Pancreas (tissue), 10 donors: ENCODE measurements at regions not wholly inside any gene's neighbourhood (a gene's known extent, or its start where the extent isn't known, plus 50 kb on each side); places are given as distances from the start of the nearest gene placed in this dataset.
"Not testable (repeated sequence)": the region's sequence is repeated elsewhere in the genome, so short reads cannot be mapped to it uniquely, and the experiment has no call there.

Experiments used
- ATAC-seq, 4 donors: fragments of 200-7000 bp; cut with Tn5 transposase; one replicate each; pipeline versions ENCODE4 v1.8.0 to v1.9.1; 2020; ENCODE audit warnings: mild to moderate bottlenecking in 4 of 4, moderate library complexity in 4 of 4
- DNase-seq, 6 donors: peaks; one replicate each; pipeline ENCODE4 v3.0.0-alpha.2; 2020
- FAIRE-seq: peaks from 2 replicates; lab custom pipeline; 2012; peaks lifted over from hg19 to GRCh38; lab: Jason Lieb, UNC
- H3K27ac ChIP-seq, 4 donors: fragments of 200-600 bp; sonication (generic); 1 replicate in 3 of 4; 2 replicates in 1 of 4; pipeline versions ENCODE4 v1.5.0 to v1.8.0; 2020
- H3K27me3 ChIP-seq, 4 donors: fragments of 200-600 bp; one replicate each; pipeline ENCODE4 v1.8.0; 2021
- H3K36me3 ChIP-seq, 3 donors: fragments of 200-600 bp; sonication (generic) in 1 of 3; one replicate each; pipeline versions ENCODE4 v1.5.0 to v1.8.0; 2020 to 2021
- H3K4me1 ChIP-seq, 3 donors: fragments of 200-600 bp; one replicate each; pipeline ENCODE4 v1.8.0; 2021
- H3K4me3 ChIP-seq, 4 donors: fragments of 200-600 bp; sonication (generic) in 2 of 4; one replicate each; pipeline versions ENCODE4 v1.5.0 to v1.8.0; 2020 to 2021
- H3K9me3 ChIP-seq, 4 donors: fragments of 200-600 bp; one replicate each; pipeline ENCODE4 v1.8.0; 2021
- CTCF ChIP-seq, 4 donors: fragments of 200-600 bp; sonication (generic) in 3 of 4; IDR thresholded peaks; one replicate each; pipeline versions ENCODE4 v1.5.0 to v1.8.0; 2021; ENCODE audit warnings: antibody characterized with exemption in 4 of 4
- WGBS, 2 donors: extraction: QIAGEN DNeasy Blood & Tissue Kit; methylation state at CpG; one replicate each; pipeline ENCODE4 v1.1.7; 2013; 5-methylcytosine and 5-hydroxymethylcytosine counted together
- intact Hi-C, 3 donors: fragments of 100-400 bp; cut with DNase I; formaldehyde crosslinking; loops; one replicate each; pipeline versions ENCODE4 v1.11.1 to v1.14.2; 2022
- donor health status: healthy with polysubstance abuse.
- donor health status: DM: no; HTN: no; CAD: no; lungs with moderate emphysema.
- donor health status: DM: no; HTN: no; CAD: no.
- donor health status: control.
- donor health status: control.
- donor health status: Bipolar disorder and iron deficiency.
- donor health status: DM: yes; HTN: yes; CAD: no.
- donor health status: DM: no; HTN: no; CAD: no.
- donor health status: DM: no; HTN: no; CAD: no.
- donor health status: DM: yes; HTN: yes; CAD: no.

- Histone ChIP-seq H3K9me3 (no peaks in the 10 kb centered on the region), H3K4me3 (no peak overlapping the region), H3K4me1 (no peaks in the 10 kb centered on the region), H3K27ac (no peak overlapping the region), H3K36me3 (no peaks in the 10 kb centered on the region), H3K27me3 (no peaks in the 10 kb centered on the region)
- intact Hi-C loops, result no loop called here
- DNase-seq (no peak), FAIRE-seq (no peak), ATAC-seq (no peak)
- 49 to 68% methylated on average over 9 of the region's 9 CpGs for WGBS, 2 donors
- TF ChIP-seq CTCF (IDR thresholded peaks at IDR 0.05), result no peak
Measured at GRCh38 chr4:34953145-34953799, 1291.0 kb downstream of the ARAP2 start.

GRCh38 chr4:34964613-34965012 is 1279.7 kb downstream of the ARAP2 start:
- Histone ChIP-seq H3K27me3 (no peaks in the 10 kb centered on the region), H3K27ac (no peak overlapping the region), H3K4me1 (no peaks in the 10 kb centered on the region), H3K4me3 (no peak overlapping the region), H3K36me3 (no peaks in the 10 kb centered on the region), H3K9me3 (no peaks in the 10 kb centered on the region)
- intact Hi-C loops, result no loop called here
- WGBS, 2 donors, result 11 to 15% methylated on average over 2 of the region's 2 CpGs
- FAIRE-seq, result no peak
- TF ChIP-seq CTCF (IDR thresholded peaks at IDR 0.05), result no peak
- no peak for ATAC-seq
- no peak for DNase-seq

GRCh38 chr4:34972189-34972588 is 1272.1 kb downstream of the ARAP2 start:
- no peak overlapping the region for H3K4me3 ChIP-seq
- ATAC-seq (no peak), DNase-seq (no peak), FAIRE-seq (no peak)
- no peaks in the 10 kb centered on the region for H3K9me3 ChIP-seq
- WGBS, 2 donors, result 76% methylated on average over 3 of the region's 3 CpGs
- no peak for TF ChIP-seq CTCF (IDR thresholded peaks at IDR 0.05)
- H3K4me1 ChIP-seq, result no peaks in the 10 kb centered on the region
- no peak overlapping the region for H3K27ac ChIP-seq
- intact Hi-C loops, result no loop called here
- no peaks in the 10 kb centered on the region for H3K36me3 ChIP-seq
- no peaks in the 10 kb centered on the region for H3K27me3 ChIP-seq

- no peak overlapping the region for H3K4me3 ChIP-seq
- TF ChIP-seq CTCF (IDR thresholded peaks at IDR 0.05), result no peak
- H3K36me3 ChIP-seq, result no peaks in the 10 kb centered on the region
- no peaks in the 10 kb centered on the region for H3K4me1 ChIP-seq
- WGBS, 2 donors, result 29 to 38% methylated on average over 3 of the region's 3 CpGs
- H3K27me3 ChIP-seq, result no peaks in the 10 kb centered on the region
- no peak for DNase-seq
- H3K27ac ChIP-seq, result no peak overlapping the region
- no peaks in the 10 kb centered on the region for H3K9me3 ChIP-seq
- intact Hi-C loops, result no loop called here
- FAIRE-seq, result no peak
- no peak for ATAC-seq
Measured at GRCh38 chr4:34973650-34974312, 1270.5 kb downstream of the ARAP2 start.

- no peak for TF ChIP-seq CTCF (IDR thresholded peaks at IDR 0.05)
- intact Hi-C loops, result no loop called here
- no peak overlapping the region for H3K4me3 ChIP-seq
- no peaks in the 10 kb centered on the region for H3K36me3 ChIP-seq
- H3K27ac ChIP-seq, result no peak overlapping the region
- ATAC-seq (no peak), FAIRE-seq (no peak), DNase-seq (no peak)
- no peaks in the 10 kb centered on the region for H3K4me1 ChIP-seq
- no peaks in the 10 kb centered on the region for H3K9me3 ChIP-seq
- H3K27me3 ChIP-seq, result no peaks in the 10 kb centered on the region
Measured at GRCh38 chr4:34974313-34974680, 1270.0 kb downstream of the ARAP2 start.

- DNase-seq, FAIRE-seq, H3K36me3 ChIP-seq, H3K4me3 ChIP-seq, H3K9me3 ChIP-seq, H3K4me1 ChIP-seq, ATAC-seq, intact Hi-C loops, H3K27me3 ChIP-seq, H3K27ac ChIP-seq: not testable (repeated sequence)
- WGBS, 2 donors, result 71 to 78% methylated on average over 8 of the region's 8 CpGs
Measured at GRCh38 chr4:35021222-35021621, 1223.1 kb downstream of the ARAP2 start.
